Endometrial microvascular endothelial cells (primary cell): ENCODE measurements at regions not wholly inside any gene's neighbourhood (a gene's known extent, or its start where the extent isn't known, plus 50 kb on each side); places are given as distances from the start of the nearest gene placed in this dataset.

Source experiments
- in situ Hi-C: cut with HindIII; loops from 2 replicates; pipeline ENCODE4 v1.10.0; 2017; ENCODE audit warnings: low sequenced_read_pairs, low pct_unique_long_range_greater_than_20kb; ENCODE audit errors: inconsistent ontology term

DNA sequence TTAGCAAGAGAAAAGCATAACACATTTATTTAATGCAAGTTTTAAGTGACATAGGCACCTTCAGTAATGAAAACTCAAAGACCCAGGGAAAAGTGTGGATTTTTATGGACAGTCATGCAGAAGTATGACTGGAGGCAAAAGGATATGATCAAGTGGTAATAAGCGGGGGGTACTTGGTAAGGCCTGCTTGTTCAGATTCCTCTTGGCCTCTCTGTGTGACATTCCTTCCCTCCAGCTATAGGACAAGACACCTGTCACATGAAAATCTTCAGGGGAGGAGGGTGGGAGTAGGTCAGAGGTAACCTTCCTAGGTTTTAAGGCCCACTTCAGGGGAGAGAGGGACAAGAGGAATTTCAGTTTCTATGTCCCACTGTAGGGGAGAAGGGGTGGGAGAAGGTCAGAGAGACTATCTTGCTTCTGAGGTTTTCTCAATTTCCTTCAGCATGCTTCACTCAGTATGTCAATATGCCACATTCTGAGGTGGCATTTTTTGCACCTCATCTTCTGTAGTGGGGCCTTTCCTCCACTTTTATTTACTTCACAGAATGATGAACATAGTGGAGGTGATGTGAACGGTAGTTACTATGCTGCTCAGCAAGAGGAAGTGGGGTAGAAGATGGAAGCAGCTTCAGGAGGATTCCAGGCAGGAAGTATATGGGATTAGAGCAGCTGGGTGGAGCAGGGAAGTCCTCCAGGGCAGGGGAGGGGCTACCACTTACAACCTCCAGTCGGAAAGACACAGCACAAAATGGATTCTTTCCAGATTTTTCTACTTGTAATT lies 73.2 kb upstream of the RFC3 start:
- in situ Hi-C loops, result no loop called here

DNA sequence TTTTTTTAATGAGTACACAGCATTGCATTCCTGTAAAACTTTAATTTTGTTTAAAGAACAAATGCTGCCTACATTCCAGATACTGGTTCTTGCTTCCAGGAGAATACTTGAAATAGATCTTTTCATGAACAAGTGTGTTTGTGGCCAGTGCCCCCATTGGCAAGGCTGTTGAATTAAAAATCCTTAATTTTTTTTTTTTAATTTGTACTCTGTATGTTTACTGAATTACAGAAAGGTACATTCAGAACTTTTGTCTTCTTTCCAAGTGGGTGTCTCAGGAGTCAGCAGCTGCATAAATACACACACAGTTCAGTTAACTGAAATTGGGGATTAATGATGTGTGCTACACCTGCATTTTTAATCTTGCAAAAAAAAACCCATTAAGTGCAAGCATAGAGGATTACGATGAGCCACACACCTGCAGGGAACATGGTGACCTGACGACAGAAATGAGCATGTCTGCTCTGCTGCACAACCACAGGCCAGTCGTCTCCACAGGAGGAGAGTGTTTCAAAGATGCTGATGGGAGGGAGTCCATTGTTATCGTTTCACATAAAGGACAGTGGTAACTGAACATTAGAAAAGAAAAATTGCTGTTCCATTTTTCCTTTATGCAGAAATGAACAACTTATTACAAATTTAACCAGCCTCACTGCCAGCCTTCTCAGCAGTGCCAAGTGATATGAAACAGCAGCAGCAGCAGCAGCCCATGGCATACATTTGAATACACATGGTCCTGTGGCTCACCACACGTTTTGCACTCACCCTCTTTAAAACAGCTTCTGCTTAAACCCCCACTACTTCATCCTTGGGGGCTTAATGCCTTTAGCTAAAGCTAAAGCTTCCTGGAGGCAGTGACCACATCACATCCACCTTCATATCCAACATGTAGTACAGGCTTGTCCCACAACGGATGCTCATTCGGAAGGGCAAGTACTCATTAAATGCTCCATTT lies 72.3 kb upstream of the RFC3 start:
- in situ Hi-C loops, result no loop called here

DNA sequence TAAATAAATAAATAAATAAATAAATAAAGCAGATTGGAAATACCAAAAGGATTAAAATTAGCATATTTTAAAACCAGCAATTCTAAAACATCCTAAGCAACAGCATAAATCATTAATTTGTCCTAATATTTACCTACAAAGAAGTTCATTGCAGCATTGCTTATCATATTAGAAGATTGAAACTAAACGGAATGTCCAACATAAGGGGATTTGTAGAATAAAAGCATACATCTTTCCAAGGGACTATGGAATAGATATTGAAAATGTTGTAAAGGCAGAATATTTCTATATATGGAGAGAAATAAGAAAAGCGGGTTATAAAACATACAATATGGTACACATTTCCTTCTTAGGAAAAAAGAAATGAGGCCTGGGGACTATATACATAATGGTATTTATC lies 71.1 kb upstream of the RFC3 start:
- in situ Hi-C loops, result no loop called here

DNA sequence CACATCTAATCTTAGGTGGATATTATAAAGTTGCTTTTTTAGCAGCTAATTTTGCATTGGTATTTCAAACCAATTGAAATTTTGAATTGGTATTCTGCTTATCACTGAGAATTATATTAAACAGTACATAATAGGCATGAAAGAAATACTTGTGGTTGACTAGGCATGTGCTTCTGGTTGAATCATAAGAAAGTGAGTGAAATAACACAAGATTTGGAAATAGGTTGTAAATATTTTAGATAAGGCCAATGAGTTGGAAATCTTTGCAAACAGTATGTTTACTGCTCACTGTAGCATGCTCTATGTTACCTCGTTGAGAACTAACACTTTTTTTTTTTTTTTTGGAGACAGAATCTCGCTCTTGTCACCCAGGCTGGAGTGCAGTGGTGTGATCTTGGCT lies 66.8 kb upstream of the RFC3 start:
- in situ Hi-C loops, result no loop called here

DNA sequence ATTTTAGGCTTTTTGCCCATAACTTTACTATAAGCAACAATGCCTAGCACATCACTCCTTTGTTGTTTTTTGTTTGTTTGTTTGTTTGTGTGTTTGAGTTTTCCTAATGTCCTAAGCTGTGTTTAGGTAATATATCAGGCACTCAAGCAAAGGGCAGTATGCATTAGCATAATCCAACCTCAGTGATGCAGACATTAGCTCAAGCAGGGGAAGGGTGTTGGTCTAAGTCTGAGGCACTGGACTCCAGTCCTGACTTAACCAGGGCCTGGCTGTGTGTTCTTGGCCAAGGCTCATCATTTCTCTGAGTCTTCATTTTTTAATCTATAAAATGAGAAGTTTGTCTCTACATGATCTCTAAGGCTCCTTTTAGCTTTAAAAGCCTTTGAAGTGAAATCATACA lies 65.9 kb upstream of the RFC3 start:
- in situ Hi-C loops, result no loop called here

DNA sequence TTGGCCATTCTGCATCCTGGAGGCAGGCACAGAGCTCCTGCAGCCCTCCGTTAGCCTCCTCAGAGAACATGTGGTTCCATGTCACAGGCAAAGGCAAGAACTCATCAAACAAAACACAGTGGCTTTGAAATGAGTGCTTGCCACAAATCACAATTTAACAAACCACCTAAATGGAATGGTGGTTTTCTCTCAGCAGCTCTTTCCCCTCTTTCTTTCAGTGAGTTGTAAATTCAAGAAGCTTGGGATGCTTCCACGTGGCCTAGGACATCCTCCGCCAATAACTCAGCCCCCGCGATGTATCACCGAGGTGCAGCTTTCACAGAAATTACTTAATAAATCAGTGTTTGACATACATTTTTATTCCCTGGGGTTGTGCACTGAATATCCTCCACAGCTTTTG lies 65.4 kb upstream of the RFC3 start:
- in situ Hi-C loops, result no loop called here

DNA sequence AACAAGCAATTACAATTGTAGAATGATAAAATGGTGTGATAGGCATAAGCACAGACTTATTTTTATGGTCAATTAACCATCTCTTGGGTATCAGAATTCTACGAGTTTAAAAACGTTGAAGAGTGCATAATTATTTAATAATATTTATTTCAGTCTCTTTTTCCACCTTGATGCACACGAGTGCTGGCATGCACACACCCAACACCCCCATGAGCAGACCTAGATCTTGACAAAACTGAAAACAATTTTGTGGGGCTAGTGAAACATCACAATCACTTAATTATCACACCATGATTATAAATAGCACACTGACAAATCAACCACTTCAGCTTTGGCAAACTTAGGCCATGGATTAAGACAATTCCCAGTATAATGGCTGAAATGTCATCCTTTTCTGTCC lies 61.0 kb upstream of the RFC3 start:
- in situ Hi-C loops, result no loop called here

DNA sequence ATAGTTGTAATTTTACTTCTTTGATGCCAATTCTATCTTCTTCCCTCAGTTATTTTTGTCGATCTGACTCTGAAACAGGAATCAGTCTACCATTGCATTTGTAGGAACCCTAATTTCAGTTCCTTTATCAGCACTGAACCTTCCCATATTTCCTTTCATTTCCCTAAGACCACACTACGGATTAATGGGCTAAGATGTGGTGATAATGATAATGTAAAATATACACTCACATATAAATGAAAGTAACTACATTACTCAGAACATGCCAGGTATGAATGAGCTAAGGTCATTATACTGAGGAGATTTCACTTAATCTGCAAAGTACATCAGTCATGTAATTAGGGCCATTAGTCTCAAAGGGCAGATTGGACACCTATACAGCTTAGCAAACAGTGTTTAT lies 60.2 kb upstream of the RFC3 start:
- in situ Hi-C loops, result no loop called here

DNA sequence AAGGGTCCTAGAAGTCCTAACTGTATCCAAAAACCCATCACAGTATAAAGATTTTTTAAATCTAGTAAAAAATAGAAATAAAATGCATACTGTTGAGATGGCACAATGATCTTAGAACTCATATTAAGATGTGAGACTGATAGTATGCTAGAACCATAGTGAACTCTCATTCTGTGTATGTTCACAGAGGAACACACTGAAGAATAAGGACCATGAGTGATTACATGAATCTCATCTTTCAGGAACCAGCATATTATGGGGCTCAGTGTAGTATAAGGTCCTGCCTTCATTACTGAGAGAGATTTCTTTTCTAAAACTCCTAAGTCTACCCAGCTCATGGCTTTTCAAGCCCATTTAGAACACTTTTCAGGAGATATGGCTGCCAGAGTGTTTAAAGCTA lies 59.8 kb upstream of the RFC3 start:
- in situ Hi-C loops, result no loop called here

DNA sequence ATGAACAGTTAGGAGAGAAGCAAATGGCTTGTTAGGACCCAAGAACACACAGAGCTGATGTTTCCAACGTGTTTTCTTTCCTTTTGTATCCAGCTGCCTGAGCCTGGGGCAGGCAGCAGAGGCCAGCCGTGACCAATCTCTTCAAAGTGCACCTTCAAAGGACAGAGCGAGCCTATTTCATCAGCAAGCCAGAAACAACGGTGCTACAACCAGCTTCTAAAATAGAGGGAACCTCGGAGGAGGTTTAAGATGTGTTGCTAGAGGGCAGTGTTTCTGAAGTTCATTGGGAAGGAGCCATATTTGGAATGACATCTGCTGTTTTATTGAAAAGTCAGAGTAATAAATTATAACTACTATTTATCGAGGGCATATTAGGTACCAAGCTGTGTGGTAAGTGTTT lies 56.2 kb upstream of the RFC3 start:
- in situ Hi-C loops, result no loop called here

DNA sequence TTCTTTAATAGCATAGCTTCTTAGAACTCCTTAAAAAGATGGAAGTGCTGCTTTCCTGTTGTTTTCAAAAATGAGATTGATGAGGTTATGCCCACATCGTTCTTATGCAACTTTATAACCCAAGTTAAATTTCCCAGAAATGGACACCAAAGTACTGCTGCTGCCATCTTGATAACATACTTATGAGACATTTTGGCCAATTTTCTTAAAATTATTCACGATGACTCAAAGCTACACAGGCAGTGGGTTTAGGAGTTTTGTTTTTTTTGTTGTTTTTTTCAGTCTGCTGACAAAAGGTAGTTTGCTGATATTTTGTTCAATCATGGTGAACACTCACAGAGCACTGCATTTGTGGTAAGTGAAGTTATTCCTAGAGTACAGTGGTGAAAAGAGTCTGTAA lies 54.9 kb upstream of the RFC3 start:
- in situ Hi-C loops, result no loop called here

DNA sequence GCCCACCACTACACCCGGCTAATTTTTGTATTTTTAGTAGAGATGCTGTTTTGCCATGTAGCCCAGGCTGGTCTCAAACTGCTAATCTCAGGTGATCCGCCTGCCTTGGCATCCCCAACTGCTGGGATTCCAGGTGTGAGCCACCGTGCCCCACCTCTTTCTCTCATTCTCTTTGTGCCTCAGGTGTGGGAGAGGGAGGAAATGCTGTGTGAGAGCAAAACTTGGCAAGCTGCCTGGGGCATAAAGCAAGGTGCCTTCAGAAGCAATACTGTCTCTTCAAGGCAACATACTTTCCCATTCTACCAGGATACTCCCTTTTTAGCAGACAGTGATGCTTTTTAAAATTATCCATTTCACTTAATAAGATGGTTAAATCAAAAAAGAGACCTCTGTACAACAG lies 53.2 kb upstream of the RFC3 start:
- in situ Hi-C loops, result no loop called here

DNA sequence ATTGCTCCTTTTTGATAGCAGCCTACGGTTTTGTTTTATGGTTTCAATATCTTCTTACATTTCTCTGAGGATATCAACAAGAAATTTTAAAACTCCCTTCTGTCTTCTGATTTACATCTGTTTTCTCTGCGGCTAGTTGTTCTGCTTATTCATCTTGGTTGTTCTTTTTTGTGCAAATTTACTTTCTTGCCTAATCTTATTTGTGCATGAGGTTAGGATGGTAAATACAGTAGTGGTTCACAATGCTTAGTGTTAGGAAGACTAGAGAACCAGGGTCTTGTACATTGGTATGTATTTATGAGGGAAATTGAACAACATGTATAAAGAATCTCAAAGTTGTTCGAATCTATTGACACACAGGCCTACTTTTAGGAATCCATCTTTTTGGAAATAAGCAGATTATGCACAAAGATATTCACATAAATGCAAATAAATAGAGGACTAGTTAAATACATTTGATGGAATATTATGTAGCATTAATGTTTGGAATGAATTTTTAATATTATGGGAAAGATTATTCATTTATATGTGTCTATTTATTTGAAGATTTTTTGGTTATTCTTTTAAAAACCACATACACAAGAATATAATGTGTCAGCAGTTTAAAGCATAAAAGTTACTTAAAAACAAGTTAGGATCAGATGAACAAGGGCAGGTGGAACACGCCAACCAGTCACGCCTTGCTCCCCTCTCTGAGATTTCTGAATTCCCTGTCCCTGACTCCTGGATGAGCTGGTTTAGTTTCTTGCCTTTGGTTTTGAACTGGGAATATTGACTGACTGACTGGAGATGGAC lies 51.4 kb upstream of the RFC3 start:
- in situ Hi-C loops, result no loop called here

DNA sequence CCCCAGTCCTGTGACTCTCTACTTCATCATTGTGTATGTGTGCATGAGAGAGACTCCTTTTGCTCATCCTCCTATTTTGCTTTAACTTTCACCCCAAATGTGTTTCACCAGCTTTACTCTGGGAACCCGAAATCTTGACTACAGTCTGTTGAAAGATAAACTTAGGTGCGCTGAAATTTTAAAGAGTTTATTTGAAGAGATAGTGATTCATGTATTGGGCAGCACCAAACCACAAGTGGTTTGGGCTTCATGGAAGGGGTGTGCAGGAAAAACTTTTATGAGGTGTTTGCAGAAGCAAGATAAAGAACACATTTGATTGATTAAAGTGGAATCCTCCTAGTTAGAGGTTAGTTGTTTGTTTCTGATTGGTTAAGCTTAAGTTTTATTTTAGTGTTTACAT lies 50.8 kb upstream of the RFC3 start:
- in situ Hi-C loops, result no loop called here
